H1 (cell line): ENCODE measurements at regions not wholly inside any gene's neighbourhood (a gene's known extent, or its start where the extent isn't known, plus 50 kb on each side); places are given as distances from the start of the nearest gene placed in this dataset.

Experiments used
- POLR2AphosphoS5 ChIP-seq: IDR thresholded peaks from 2 replicates; pipeline ENCODE4 v1.6.1; 2011; ENCODE audit warnings: low read depth, low read length
- YY1 ChIP-seq: IDR thresholded peaks from 2 replicates; pipeline ENCODE4 v1.6.1; 2011; ENCODE audit warnings: low read depth, mild to moderate bottlenecking, low read length
- TF ChIP-seq, protein P1 (sequence below), 3 experiments: IDR thresholded peaks; 1 replicate in 2 of 3; 2 replicates in 1 of 3; pipeline versions ENCODE4 v1.5.1 to v1.6.1; 2011; ENCODE audit warnings: low read length in 3 of 3, mild to moderate bottlenecking in 3 of 3, inconsistent platforms in 2 of 3, low read depth in 1 of 3, moderate library complexity in 1 of 3; ENCODE audit not compliant: insufficient read depth in 1 of 3; ENCODE audit errors: control extremely low read depth in 1 of 3

DNA sequence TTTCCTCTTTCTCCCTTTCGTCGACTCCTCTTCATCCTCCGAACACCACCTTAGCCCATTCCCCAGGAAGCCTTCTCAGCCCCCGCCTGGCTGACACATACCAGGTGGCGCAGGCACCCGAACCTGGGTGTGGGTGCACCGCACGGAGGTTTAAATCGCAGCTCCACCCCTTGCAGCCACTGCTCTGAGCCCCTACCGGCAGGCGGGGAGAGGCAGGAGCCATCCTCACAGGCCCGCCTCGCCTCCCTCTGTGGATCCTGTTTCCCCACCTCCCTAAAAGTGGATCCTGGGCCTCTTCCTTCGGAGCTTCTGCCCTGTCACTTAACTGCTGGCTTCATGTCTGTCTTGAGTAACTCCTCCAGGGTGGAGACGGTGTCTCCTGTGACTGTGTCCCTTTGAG is 110.7 kb downstream of the OLFM1 start (continued):
- TF ChIP-seq YY1 (no peak), POLR2AphosphoS5 (no peak)
- TF ChIP-seq, protein P1, sequence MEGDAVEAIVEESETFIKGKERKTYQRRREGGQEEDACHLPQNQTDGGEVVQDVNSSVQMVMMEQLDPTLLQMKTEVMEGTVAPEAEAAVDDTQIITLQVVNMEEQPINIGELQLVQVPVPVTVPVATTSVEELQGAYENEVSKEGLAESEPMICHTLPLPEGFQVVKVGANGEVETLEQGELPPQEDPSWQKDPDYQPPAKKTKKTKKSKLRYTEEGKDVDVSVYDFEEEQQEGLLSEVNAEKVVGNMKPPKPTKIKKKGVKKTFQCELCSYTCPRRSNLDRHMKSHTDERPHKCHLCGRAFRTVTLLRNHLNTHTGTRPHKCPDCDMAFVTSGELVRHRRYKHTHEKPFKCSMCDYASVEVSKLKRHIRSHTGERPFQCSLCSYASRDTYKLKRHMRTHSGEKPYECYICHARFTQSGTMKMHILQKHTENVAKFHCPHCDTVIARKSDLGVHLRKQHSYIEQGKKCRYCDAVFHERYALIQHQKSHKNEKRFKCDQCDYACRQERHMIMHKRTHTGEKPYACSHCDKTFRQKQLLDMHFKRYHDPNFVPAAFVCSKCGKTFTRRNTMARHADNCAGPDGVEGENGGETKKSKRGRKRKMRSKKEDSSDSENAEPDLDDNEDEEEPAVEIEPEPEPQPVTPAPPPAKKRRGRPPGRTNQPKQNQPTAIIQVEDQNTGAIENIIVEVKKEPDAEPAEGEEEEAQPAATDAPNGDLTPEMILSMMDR (IDR thresholded peaks at IDR 0.05; ENCODE audit: control extremely low read depth in 1 of 3, insufficient read depth in 1 of 3, low read depth in 1 of 3, low read length in 3 of 3), result no peak
